ENCODE measurements at regions not wholly inside any gene's neighbourhood (a gene's known extent, or its start where the extent isn't known, plus 50 kb on each side); places are given as distances from the start of the nearest gene placed in this dataset.

DNA sequence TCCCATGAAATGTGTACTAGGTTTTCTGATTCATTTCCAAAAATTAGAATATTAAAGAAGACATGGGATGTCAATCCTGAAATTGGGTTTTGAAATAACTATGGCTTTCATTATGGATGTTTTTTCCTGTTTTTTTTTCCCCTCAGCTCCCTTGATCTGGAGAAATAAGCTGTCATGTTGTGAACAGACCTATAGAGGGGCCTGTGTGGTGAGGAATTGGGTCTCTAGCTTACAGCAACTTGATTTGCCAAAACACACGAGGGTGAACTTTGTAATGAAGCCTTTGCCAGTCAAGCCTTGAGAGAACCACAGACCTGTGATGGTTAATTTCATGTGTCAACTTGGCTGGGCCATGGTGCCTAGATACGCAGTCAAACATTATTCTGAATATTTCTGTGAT, 2413.6 kb downstream of the PCDH7 start:
- no peak for DNase-seq (ENCODE audit: low spot score)
- TF ChIP-seq, protein P1, sequence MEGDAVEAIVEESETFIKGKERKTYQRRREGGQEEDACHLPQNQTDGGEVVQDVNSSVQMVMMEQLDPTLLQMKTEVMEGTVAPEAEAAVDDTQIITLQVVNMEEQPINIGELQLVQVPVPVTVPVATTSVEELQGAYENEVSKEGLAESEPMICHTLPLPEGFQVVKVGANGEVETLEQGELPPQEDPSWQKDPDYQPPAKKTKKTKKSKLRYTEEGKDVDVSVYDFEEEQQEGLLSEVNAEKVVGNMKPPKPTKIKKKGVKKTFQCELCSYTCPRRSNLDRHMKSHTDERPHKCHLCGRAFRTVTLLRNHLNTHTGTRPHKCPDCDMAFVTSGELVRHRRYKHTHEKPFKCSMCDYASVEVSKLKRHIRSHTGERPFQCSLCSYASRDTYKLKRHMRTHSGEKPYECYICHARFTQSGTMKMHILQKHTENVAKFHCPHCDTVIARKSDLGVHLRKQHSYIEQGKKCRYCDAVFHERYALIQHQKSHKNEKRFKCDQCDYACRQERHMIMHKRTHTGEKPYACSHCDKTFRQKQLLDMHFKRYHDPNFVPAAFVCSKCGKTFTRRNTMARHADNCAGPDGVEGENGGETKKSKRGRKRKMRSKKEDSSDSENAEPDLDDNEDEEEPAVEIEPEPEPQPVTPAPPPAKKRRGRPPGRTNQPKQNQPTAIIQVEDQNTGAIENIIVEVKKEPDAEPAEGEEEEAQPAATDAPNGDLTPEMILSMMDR (IDR thresholded peaks at IDR 0.05) = no peak
- ATAC-seq (ENCODE audit: low FRiP score) = no peak

DNA sequence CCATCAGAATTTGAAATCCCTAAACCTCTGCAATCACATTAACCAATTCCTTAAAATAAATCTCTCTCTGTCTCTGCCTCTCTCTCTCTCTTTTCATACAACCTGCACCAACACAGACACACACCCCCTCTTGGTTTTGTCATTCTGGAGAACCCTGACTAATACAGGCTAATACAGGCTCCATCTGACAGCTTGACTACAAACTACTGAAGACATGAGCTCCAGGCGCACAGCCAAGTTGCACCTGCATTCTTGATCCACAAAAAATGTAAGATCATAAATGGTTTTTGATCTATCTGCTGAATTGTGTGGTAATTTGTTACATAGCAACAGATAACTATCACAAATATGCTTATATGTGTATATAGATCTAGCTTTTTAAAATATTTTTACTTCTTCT, 2414.2 kb downstream of the PCDH7 start:
- TF ChIP-seq, protein P1 (IDR thresholded peaks at IDR 0.05) = no peak
- ATAC-seq (ENCODE audit: low FRiP score) (no peak), DNase-seq (ENCODE audit: low spot score) (no peak)

DNA sequence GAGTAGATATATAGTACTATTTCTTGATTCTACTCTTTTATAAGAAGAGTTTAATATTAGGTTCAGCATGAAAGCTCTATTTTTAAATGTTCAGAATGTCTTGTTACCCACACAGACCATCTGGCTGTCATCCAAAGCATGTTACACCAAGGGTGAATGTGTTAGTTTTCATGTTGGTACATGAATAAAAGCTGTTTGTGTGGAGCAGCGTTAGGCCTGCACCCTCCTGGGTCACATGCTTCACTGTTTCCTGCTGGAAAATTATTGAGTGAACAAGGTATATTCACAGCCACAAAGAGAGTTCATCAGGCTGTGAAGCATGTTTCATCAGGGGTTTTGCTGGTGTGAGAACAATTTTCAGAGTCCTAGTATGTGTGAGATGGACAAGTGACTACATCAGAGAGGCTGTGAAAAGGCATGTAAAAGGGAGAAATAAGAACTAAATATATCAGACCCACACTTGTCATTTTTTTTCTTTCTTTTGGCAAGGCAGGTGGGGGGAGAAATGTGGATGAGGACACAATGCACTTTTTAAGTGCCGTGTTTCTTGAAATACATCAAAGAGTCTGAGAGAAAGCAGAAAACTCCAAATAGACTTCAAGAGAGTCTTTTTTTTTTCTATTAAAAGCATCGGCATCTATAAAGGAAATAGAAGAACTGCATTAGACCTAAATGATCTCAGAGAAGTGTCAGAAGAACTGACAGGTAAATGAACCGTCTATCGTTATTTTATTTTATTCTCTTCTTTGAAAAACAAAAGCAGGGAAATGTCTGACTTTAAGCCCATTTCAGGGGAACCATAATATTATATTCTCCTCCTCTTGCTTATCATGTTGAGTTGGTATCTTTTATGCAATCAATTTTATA, 2429.7 kb downstream of the PCDH7 start:
- ATAC-seq (ENCODE audit: low FRiP score) = no peak
- TF ChIP-seq, protein P1 (IDR thresholded peaks at IDR 0.05) = no peak

DNA sequence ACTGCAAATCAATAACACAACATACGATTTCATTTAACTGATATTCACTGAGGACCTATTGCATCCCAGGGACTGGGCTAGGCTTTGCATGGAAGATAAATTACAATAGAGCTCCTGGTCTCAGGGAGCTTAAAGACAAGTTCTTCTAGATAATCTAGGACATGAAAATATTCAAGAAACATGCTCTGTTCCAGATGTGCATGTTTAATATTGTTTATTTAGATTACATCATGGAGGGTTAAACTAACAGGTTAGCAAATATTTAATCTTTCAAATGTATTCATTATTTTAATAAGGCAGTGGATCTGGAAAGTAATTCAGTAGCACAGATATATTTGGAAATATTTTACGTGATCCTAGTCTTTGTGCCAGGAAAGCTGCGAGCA, 2430.3 kb downstream of the PCDH7 start:
- ATAC-seq (ENCODE audit: low FRiP score) = no peak
- TF ChIP-seq, protein P1 (IDR thresholded peaks at IDR 0.05) = no peak
- DNase-seq (ENCODE audit: low spot score) = no peak

More for the DNA sequence above, 2429.7 kb downstream of the PCDH7 start:
- no peak for DNase-seq (ENCODE audit: low spot score)

DNA sequence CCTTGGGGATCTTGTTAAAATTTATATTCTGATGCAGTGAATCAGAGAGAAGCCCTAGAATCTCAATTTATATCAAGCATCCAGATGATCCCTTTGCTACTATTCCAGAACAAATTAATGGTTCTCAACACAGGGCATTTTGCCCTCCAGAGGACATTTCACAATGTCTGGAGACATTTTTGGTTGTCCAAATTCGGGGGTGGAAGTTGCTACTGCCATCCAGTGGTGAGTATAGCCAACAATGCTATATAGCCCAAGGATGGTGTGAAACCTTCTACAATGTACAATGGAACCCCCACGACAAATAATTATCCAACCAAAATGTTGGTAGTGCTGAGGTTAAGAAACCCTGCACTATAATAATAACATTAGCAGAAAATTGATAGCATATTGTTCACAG, 2440.0 kb downstream of the PCDH7 start:
- no peak for DNase-seq (ENCODE audit: low spot score)
- TF ChIP-seq, protein P1 (IDR thresholded peaks at IDR 0.05) = no peak
- ATAC-seq (ENCODE audit: low FRiP score) = no peak

DNA sequence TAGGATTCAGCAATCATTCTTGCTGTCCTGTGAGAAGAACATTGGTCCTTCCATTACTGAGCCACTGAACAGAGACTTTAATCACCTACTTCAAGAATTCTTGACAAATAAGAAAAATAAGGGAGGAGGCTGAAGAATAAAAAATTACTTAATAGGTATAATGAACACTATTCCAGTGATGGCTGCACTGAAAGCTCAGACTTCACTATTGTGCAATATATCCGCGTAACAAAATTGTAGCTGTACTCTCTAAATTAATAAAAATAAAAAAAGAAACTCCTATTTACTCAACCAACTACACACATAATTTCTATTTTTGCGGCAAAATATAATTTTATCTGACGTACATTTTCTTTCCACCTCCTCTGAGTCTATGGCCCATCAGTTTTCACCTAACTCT, 2441.0 kb downstream of the PCDH7 start:
- ATAC-seq (ENCODE audit: low FRiP score) (no peak), DNase-seq (ENCODE audit: low spot score) (no peak)
- TF ChIP-seq, protein P1 (IDR thresholded peaks at IDR 0.05) = no peak

DNA sequence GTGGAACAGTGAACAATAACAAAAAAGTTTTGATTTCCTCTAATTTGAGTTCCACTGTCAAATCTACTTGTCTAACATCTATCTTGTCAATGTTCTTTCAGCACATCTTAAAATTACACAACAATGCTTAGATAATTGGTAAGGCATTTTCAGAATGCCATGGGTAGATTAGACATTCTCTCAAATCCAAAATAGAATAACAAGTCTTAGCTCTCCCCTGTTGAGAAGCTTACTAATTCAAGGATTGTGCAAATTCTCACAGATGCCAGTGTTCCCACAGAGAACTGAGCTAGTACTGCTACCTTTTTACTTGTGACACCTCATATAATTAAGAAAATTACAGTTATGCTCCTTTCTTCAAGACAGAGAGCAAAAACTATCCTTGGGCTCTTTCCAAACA, 2442.0 kb downstream of the PCDH7 start:
- DNase-seq (ENCODE audit: low spot score) = no peak
- no peak for ATAC-seq (ENCODE audit: low FRiP score)
- TF ChIP-seq, protein P1 (IDR thresholded peaks at IDR 0.05) = no peak

All from omental fat pad (tissue), 3 donors.